HEK293T (cell line): ENCODE measurements at regions not wholly inside any gene's neighbourhood (a gene's known extent, or its start where the extent isn't known, plus 50 kb on each side); places are given as distances from the start of the nearest gene placed in this dataset.

Experiments used
- CTBP1 ChIP-seq: fragments of 450-650 bp; IDR thresholded peaks from 2 replicates; pipeline ENCODE4 v1.6.1; 2016; ENCODE audit warnings: borderline replicate concordance
- FOXA1 ChIP-seq: fragments of 450-650 bp; IDR thresholded peaks from 2 replicates; pipeline ENCODE4 v1.6.1; 2016; ENCODE audit warnings: mild to moderate bottlenecking
- FOXM1 ChIP-seq: fragments of 450-650 bp; IDR thresholded peaks from 2 replicates; pipeline ENCODE4 v1.6.1; 2017; ENCODE audit warnings: mild to moderate bottlenecking, borderline replicate concordance
- L3MBTL2 ChIP-seq: fragments of 450-650 bp; conservative IDR thresholded peaks from 2 replicates; pipeline ENCODE4 v1.6.1; 2016; ENCODE audit warnings: mild to moderate bottlenecking
- NFRKB ChIP-seq: fragments of 450-650 bp; IDR thresholded peaks from 2 replicates; pipeline ENCODE4 v1.6.1; 2016; ENCODE audit warnings: mild to moderate bottlenecking, moderate library complexity
- SP1 ChIP-seq: fragments of 450-650 bp; IDR thresholded peaks from 2 replicates; pipeline ENCODE4 v1.6.1; 2017
- ZNF384 ChIP-seq: fragments of 450-650 bp; IDR thresholded peaks from 2 replicates; pipeline ENCODE4 v1.6.1; 2016
- TF ChIP-seq, protein P1 (sequence below): fragments of 450-650 bp; IDR thresholded peaks from 2 replicates; pipeline ENCODE4 v1.6.1; 2016

GRCh38 chr1:56120021-56120420, 459.3 kb downstream of the PLPP3 start:
- no peak for TF ChIP-seq CTBP1
- no peak for TF ChIP-seq FOXM1
- no peak for TF ChIP-seq SP1
- TF ChIP-seq ZNF384: no peak
- TF ChIP-seq, protein P1, sequence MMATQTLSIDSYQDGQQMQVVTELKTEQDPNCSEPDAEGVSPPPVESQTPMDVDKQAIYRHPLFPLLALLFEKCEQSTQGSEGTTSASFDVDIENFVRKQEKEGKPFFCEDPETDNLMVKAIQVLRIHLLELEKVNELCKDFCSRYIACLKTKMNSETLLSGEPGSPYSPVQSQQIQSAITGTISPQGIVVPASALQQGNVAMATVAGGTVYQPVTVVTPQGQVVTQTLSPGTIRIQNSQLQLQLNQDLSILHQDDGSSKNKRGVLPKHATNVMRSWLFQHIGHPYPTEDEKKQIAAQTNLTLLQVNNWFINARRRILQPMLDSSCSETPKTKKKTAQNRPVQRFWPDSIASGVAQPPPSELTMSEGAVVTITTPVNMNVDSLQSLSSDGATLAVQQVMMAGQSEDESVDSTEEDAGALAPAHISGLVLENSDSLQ: no peak
- no peak for TF ChIP-seq FOXA1
- TF ChIP-seq L3MBTL2: no peak
- no peak for TF ChIP-seq NFRKB
